ENCODE measurements at regions not wholly inside any gene's neighbourhood (a gene's known extent, or its start where the extent isn't known, plus 50 kb on each side); places are given as distances from the start of the nearest gene placed in this dataset.

DNA sequence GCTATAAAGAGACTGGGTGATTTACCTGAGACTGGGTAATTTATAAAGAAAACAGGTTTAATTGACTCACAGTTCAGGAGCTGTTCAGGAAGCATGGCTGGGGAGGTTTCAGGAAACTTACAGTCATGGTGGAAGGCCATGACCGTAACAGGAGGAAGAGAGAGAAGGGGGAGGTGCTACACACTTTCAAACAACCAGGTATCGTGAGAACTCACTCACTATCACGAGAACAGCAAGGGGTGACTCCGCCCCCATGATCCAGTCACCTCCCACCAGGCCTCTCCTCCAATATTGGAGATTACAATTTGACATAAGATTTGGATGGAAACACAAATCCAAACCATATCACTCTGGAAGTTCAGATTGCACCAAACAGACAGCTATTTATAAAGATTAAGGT, 59.8 kb upstream of the ARHGAP21 start:
- TF ChIP-seq, protein P1, sequence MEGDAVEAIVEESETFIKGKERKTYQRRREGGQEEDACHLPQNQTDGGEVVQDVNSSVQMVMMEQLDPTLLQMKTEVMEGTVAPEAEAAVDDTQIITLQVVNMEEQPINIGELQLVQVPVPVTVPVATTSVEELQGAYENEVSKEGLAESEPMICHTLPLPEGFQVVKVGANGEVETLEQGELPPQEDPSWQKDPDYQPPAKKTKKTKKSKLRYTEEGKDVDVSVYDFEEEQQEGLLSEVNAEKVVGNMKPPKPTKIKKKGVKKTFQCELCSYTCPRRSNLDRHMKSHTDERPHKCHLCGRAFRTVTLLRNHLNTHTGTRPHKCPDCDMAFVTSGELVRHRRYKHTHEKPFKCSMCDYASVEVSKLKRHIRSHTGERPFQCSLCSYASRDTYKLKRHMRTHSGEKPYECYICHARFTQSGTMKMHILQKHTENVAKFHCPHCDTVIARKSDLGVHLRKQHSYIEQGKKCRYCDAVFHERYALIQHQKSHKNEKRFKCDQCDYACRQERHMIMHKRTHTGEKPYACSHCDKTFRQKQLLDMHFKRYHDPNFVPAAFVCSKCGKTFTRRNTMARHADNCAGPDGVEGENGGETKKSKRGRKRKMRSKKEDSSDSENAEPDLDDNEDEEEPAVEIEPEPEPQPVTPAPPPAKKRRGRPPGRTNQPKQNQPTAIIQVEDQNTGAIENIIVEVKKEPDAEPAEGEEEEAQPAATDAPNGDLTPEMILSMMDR (conservative IDR thresholded peaks at IDR 0.05; ENCODE audit: low read length) = no peak
- TF ChIP-seq EZH2phosphoT487 (IDR thresholded peaks at IDR 0.05; ENCODE audit: borderline replicate concordance, low read depth, low read length) = no peak
